GM12891 (cell line): ENCODE measurements at regions not wholly inside any gene's neighbourhood (a gene's known extent, or its start where the extent isn't known, plus 50 kb on each side); places are given as distances from the start of the nearest gene placed in this dataset.
"Not testable (repeated sequence)": the region's sequence is repeated elsewhere in the genome, so short reads cannot be mapped to it uniquely, and the experiment has no call there.

Experiments
- DNase-seq: peaks from one replicate; pipeline ENCODE4 v3.0.0; 2011; ENCODE audit warnings: low spot score; ENCODE audit not compliant: insufficient read length
- FAIRE-seq: peaks from 2 replicates; lab custom pipeline; 2011; peaks lifted over from hg19 to GRCh38; lab: Jason Lieb, UNC
- PAX5 ChIP-seq: IDR thresholded peaks from 2 replicates; pipeline ENCODE4 v1.6.1; 2011; ENCODE audit warnings: low read length, moderate library complexity, mild to moderate bottlenecking; ENCODE audit not compliant: insufficient read depth, severe bottlenecking
- POLR2A ChIP-seq: IDR thresholded peaks from 2 replicates; pipeline ENCODE4 v1.6.1; 2011; ENCODE audit warnings: low read depth, low read length, control low read depth
- POLR2AphosphoS5 ChIP-seq: IDR thresholded peaks from 2 replicates; pipeline ENCODE4 v1.6.1; 2011; ENCODE audit warnings: low read depth, low read length, control low read depth
- POU2F2 ChIP-seq: IDR thresholded peaks from 2 replicates; pipeline ENCODE4 v1.6.1; 2011; ENCODE audit warnings: low read depth, mild to moderate bottlenecking, control low read depth, low read length, moderate library complexity
- SPI1 ChIP-seq: IDR thresholded peaks from 2 replicates; pipeline ENCODE4 v1.6.1; 2011; ENCODE audit warnings: low read depth, low read length, control low read depth
- TAF1 ChIP-seq: IDR thresholded peaks from 2 replicates; pipeline ENCODE4 v1.6.1; 2011; ENCODE audit warnings: low read depth, low read length, control low read depth

- no peak for FAIRE-seq
- DNase-seq = no peak
- TF ChIP-seq PAX5 (no peak), SPI1 (no peak), POLR2A (no peak), POLR2AphosphoS5 (no peak), POU2F2 (no peak), TAF1 (no peak)
Observed at GRCh38 chr11:134958870-134959269, 546.8 kb upstream of the B3GAT1 start.

DNA sequence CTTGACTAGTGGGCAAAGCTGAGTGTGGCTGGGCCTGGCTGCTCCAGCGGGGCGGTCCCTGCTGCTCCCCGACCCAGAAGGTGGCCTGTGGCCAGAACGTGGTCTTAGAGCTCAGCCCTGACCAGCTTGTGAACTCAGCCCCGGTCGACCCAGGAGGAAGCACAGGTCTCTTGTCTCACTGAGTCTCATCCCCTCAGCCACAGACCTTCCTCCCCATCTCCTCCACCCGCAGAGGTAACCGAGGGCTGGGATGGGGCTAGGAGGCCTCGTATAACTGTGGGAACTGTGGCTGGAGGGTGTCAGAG, 546.2 kb upstream of the B3GAT1 start:
- DNase-seq (no peak), FAIRE-seq (no peak)
- no peak for TF ChIP-seq POLR2AphosphoS5
- no peak for TF ChIP-seq POU2F2
- TF ChIP-seq SPI1 = no peak
- TF ChIP-seq TAF1 = no peak
- TF ChIP-seq POLR2A = no peak
- TF ChIP-seq PAX5 = no peak

- no peak for TF ChIP-seq POU2F2
- no peak for TF ChIP-seq TAF1
- no peak for TF ChIP-seq POLR2AphosphoS5
- TF ChIP-seq PAX5 = no peak
- no peak for TF ChIP-seq SPI1
- no peak for TF ChIP-seq POLR2A
- no peak for DNase-seq
- FAIRE-seq = no peak
Observed at GRCh38 chr11:134957540-134958335, 545.7 kb upstream of the B3GAT1 start.

DNA sequence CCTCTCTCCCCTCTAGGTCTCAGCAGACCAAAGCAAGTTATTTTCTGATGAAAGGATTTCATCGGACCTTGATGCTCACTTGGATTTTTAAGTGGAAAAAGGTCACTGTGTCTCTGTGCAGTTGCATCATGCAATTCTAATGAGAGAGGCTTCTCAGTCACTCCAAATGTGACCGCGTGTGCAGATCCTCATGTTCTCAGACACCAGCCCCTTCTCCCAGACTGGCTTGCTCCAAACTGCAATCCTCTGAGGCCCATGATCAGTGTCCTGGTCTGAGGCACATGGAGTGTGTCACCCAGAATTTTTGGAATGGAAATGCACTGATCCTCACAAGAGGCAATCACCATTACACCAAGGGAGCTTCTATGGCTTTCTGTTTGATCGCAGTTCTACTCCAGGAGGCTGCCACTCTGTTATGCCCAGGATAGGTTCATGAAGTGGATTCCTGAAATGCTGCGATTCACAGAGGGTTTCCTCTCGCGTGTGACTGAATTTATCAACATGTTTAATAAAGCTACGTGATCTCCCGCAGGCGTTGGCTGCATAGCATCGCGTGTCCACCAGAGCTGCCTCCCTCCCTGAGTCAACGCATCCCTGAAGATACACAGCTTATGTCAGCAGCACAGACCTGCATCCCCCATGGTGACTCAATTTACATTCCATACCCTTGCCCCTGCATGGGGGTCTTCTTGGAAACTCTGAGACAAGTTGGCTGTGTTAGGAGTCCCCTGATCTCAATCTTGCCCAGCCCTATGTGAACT, 544.6 kb upstream of the B3GAT1 start:
- no peak for FAIRE-seq
- TF ChIP-seq TAF1 (no peak), POLR2AphosphoS5 (no peak), POU2F2 (no peak), POLR2A (no peak), PAX5 (no peak), SPI1 (no peak)
- DNase-seq = no peak

- not testable (repeated sequence) for DNase-seq, FAIRE-seq
Observed at GRCh38 chr11:134955970-134956369, 543.9 kb upstream of the B3GAT1 start.

DNA sequence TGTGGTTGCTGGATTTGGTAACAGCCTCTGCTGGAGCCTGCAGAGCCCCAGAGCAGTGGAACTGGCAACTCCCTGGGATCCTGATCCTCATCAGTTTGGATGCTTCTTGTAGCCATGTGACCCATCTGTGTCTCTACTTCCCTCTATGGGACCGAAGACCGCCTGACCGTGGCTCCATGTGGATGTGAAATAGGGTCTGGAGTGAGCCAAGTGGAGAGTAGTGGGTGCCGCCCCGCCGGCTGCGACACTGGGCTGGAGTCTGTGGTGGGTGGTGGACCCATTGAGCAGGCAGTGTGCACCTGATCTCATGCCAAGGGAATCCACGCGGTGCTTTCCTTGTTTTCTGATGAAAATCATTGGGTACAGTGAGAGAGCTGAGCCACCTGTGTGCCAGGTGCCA, 543.2 kb upstream of the B3GAT1 start:
- DNase-seq (no peak), FAIRE-seq (no peak)
- TF ChIP-seq POLR2AphosphoS5 = no peak
- no peak for TF ChIP-seq TAF1
- no peak for TF ChIP-seq POU2F2
- no peak for TF ChIP-seq SPI1
- no peak for TF ChIP-seq POLR2A
- no peak for TF ChIP-seq PAX5

GRCh38 chr11:134954456-134954855, 542.4 kb upstream of the B3GAT1 start:
- FAIRE-seq, DNase-seq: not testable (repeated sequence)

GRCh38 chr11:134953417-134953970, 541.5 kb upstream of the B3GAT1 start:
- FAIRE-seq, DNase-seq: not testable (repeated sequence)

DNA sequence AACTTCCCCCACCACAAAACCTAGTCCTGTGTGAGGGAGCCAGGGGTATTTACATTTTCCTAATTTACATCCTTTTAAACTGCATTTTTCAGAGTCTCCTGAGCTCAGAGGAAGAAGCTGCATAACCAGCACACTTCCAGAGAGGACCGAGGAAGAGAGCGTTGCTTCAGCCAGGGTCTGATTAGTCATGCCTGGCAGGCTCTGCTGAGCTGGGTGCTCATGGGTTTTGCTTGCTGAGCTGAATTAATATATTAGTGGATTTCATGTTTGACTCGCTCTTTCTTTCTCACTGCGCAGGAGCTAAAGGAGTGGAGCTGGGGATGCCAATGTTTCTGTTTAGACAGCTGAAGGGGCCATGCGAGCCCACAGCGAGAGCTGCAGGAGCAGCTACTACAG, 539.3 kb upstream of the B3GAT1 start:
- DNase-seq (no peak), FAIRE-seq (no peak)
- TF ChIP-seq POLR2A (no peak), TAF1 (no peak), SPI1 (no peak), POU2F2 (no peak), POLR2AphosphoS5 (no peak), PAX5 (no peak)

- FAIRE-seq (no peak), DNase-seq (no peak)
- no peak for TF ChIP-seq POLR2A
- TF ChIP-seq SPI1 = no peak
- no peak for TF ChIP-seq TAF1
- no peak for TF ChIP-seq PAX5
- TF ChIP-seq POLR2AphosphoS5 = no peak
- no peak for TF ChIP-seq POU2F2
Observed at GRCh38 chr11:134950692-134951304, 538.8 kb upstream of the B3GAT1 start.
